ENCODE measurements at regions not wholly inside any gene's neighbourhood (a gene's known extent, or its start where the extent isn't known, plus 50 kb on each side); places are given as distances from the start of the nearest gene placed in this dataset.

GRCh38 chr2:107001964-107002696 is 116.2 kb upstream of the ST6GAL2 start:
- DNase-seq: no peak
- Histone ChIP-seq H3K9me3 (replicated peaks in 1 of 2; ENCODE audit: control insufficient read depth in 1 of 2, insufficient read depth in 1 of 2, low read length in 2 of 2) (no peaks in the 10 kb centered on the region), H4K20me1 (ENCODE audit: insufficient read depth, low read length) (no peaks in the 10 kb centered on the region), H3K27ac (ENCODE audit: low read depth in 1 of 2, low read length in 2 of 2) (no peak overlapping the region), H3K4me1 (ENCODE audit: control insufficient read depth in 1 of 2, insufficient read depth in 2 of 2, low read length in 2 of 2) (no peaks in the 10 kb centered on the region), H3K79me2 (ENCODE audit: insufficient read depth, low read length) (no peaks in the 10 kb centered on the region), H3K27me3 (ENCODE audit: control insufficient read depth in 2 of 2, insufficient read depth in 2 of 2, low read length in 2 of 2) (no peaks in the 10 kb centered on the region), H3K9ac (ENCODE audit: insufficient read depth, low read length, poor library complexity, severe bottlenecking) (no peak overlapping the region), H3K4me2 (replicated peaks; ENCODE audit: extremely low read depth, low read length, poor library complexity, severe bottlenecking) (no peak overlapping the region), H3K36me3 (replicated peaks in 1 of 2; ENCODE audit: control insufficient read depth in 1 of 2, insufficient read depth in 2 of 2, low read length in 2 of 2) (no peaks in the 10 kb centered on the region), H3K4me3 (replicated peaks in 1 of 3; ENCODE audit: low read depth in 2 of 3, low read length in 3 of 3) (no peak overlapping the region), H2AFZ (ENCODE audit: insufficient read depth, low read depth, low read length, poor library complexity, severe bottlenecking) (no peak overlapping the region)
- Mint-ChIP-seq H3K4me1 (no peaks in the 10 kb centered on the region), H3K36me3 (no peaks in the 10 kb centered on the region), H3K9me3 (peaks cover 2 to 12% (median 9%) of the 10 kb centered on the region in 7 donors), H3K27ac (no peak overlapping the region), H3K27me3 (ENCODE audit: low read depth in 3 of 3) (peaks cover 0 to 5% (median 2%) of the 10 kb centered on the region in 3 donors), H3K4me3 (no peak overlapping the region)
- intact Hi-C loops (cut with micrococcal nuclease): no loop called here
- WGBS (ENCODE audit: insufficient coverage): no CpG with 5 or more reads among the region's 4 CpGs
- no peak for TF ChIP-seq CTCF (IDR thresholded peaks at IDR 0.05)

DNA sequence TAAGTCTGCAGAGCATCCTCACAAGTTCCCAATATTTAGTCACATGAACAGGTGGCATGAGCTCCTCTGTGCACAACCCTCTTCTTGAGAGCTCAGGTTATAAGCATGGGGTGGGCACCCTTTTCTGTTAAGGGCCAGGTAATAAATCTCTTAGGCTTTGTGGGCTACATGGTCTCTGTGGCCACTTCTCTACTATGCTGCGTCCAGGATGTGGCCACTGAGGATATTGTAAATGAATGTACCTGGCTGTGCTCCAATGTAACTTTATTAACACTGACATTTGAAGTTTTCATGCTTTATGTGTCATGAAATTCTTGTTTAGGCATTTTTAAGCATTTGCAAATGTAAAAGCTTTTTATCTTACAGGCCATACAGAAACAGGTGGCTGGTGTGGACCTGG is 116.8 kb upstream of the ST6GAL2 start:
- no peaks in the 10 kb centered on the region for H3K79me2 ChIP-seq (ENCODE audit: insufficient read depth, low read length)
- H3K4me3 Mint-ChIP-seq: no peak overlapping the region
- no peaks in the 10 kb centered on the region for H3K36me3 Mint-ChIP-seq
- no peak overlapping the region for H2AFZ ChIP-seq (ENCODE audit: insufficient read depth, low read depth, low read length, poor library complexity, severe bottlenecking)
- no peaks in the 10 kb centered on the region for H3K4me1 Mint-ChIP-seq
- DNase-seq: no peak
- no peak overlapping the region for H3K27ac Mint-ChIP-seq
- intact Hi-C loops (cut with micrococcal nuclease): no loop called here
- H3K27me3 ChIP-seq (ENCODE audit: control insufficient read depth in 2 of 2, insufficient read depth in 2 of 2, low read length in 2 of 2): no peaks in the 10 kb centered on the region
- H3K9me3 ChIP-seq (replicated peaks in 1 of 2; ENCODE audit: control insufficient read depth in 1 of 2, insufficient read depth in 1 of 2, low read length in 2 of 2): no peaks in the 10 kb centered on the region
- H3K9ac ChIP-seq (ENCODE audit: insufficient read depth, low read length, poor library complexity, severe bottlenecking): no peak overlapping the region
- WGBS (ENCODE audit: insufficient coverage): no CpG with 5 or more reads among the region's 1 CpG
- H3K36me3 ChIP-seq (replicated peaks in 1 of 2; ENCODE audit: control insufficient read depth in 1 of 2, insufficient read depth in 2 of 2, low read length in 2 of 2): no peaks in the 10 kb centered on the region
- H3K9me3 Mint-ChIP-seq: peaks cover 2 to 13% (median 7%) of the 10 kb centered on the region in 7 donors
- H3K27me3 Mint-ChIP-seq (ENCODE audit: low read depth in 3 of 3): peaks cover 0 to 5% (median 2%) of the 10 kb centered on the region in 3 donors
- H3K4me3 ChIP-seq (replicated peaks in 1 of 3; ENCODE audit: low read depth in 2 of 3, low read length in 3 of 3): no peak overlapping the region
- H3K4me1 ChIP-seq (ENCODE audit: control insufficient read depth in 1 of 2, insufficient read depth in 2 of 2, low read length in 2 of 2): no peaks in the 10 kb centered on the region
- no peak for TF ChIP-seq CTCF (IDR thresholded peaks at IDR 0.05)
- H3K4me2 ChIP-seq (replicated peaks; ENCODE audit: extremely low read depth, low read length, poor library complexity, severe bottlenecking): no peak overlapping the region
- no peak overlapping the region for H3K27ac ChIP-seq (ENCODE audit: low read depth in 1 of 2, low read length in 2 of 2)
- H4K20me1 ChIP-seq (ENCODE audit: insufficient read depth, low read length): no peaks in the 10 kb centered on the region

All from CD14-positive monocyte (primary cell).